IPS-NIHi11 (cell line): ENCODE measurements at regions not wholly inside any gene's neighbourhood (a gene's known extent, or its start where the extent isn't known, plus 50 kb on each side); places are given as distances from the start of the nearest gene placed in this dataset.

Source experiments
- DNase-seq: peaks from one replicate; pipeline ENCODE4 v3.0.0; 2012; ENCODE audit warnings: mixed read lengths, low spot score

GRCh38 chr19:5392486-5392885 is 51.9 kb upstream of the PTPRS start:
- DNase-seq, result no peak

GRCh38 chr19:5393088-5393487 is 52.5 kb upstream of the PTPRS start:
- no peak for DNase-seq

DNA sequence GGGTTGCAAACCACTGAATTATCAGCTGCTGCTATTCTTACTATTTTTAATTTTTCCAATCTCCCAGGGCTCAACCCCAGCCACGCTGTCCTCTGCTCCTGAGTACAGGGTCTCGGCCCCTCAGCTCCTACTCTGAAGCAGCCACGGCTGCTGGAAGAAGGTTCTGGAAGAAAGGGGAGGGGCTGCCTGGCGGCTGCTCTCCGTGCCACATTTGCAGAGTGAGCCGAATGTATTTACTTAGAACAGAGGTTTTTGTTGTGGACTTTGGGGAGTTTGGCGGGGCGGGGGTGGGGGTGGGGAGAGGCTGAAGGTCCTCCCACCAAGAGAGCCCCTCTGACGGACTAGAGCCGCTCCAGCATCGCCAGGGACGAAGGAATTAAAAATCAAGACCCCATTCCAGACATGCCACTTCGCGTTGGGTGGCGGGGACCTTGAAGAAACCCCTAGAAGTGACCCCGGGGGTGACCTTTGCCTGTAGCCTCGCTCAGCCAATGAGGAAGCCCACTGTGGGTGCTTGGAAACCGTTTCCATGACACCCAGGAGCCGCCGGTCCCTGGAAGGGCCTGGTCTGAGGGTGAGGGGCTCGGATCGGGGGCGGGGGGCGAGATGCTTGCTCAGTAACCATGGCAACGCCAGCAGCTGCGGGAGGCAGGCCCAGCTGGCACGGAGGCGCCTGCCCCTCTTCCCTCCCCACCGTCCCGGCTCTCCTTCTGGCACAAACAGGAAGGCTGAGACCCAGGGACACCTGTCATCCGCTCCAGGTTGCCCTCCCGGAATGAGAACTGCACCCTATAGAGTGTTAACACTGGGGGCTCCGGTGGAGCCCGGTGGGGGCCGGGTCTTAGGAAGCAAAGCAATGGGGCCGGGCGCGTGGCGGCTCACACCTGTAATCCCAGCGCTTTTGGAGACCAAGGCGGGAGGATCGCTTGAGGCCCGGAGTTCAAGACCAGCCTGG is 54.2 kb upstream of the PTPRS start:
- peak; percentile 66 for DNase-seq

- DNase-seq, result no peak
Observed at GRCh38 chr19:5395556-5395955, 54.9 kb upstream of the PTPRS start.

DNA sequence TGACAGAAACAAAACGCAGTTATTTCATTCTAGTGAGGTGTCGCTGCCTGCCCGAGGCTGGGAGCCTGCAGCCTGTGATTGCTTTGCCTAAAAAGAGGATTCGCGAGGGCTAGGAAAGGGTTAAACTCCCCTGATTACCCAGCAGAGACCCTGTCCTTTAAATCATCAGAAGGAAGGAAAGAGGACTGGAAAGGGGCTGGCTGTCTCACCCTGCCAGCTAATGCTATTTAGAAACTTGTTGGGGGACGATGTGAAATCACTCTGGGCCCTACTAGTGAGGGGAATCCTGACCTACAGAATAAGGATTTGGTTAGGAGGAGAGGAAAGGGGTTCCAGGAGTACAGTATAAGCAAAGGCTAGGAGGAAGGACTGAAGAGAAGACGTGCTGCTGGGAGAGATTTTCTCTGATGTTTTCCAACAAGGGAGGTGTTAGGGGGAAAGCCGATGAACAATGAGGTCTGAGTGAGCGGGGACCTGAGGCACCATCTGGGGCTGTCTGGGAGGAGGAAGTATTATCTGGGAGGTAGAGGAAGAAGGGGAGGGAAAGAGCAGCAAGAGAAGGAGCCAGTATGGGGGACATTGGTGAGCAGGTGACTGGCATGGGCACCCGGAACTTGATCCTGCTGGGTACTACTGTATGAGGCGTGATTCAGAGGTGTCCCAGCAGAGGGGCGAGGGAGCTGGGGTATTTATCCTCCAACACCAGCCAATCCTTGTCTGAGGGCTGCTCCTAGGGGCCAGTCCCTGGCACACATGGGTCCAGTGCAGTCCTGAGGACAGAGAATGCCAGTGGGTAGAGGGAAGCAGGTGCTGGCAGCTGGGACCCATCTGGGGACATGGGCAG is 55.7 kb upstream of the PTPRS start:
- DNase-seq, result no peak

DNA sequence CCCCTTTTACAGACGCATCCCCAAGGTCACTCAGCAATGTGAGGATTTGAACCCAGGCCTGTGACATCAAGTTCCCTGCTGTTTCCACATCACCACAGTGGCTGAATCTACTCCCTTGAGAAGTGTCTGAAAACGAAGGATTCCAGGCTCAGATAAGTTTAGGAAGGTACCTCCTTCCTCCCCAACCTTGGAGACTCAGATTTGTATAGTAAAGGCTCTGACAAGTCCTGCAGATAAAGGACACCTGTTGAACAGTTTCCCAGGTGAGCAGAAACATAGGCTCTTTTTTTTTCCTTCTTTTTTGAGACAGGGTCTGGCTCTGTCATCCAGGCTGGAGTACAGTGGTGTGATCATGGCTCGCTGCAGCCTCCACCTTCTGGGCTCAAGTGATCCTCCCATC is 56.4 kb upstream of the PTPRS start:
- no peak for DNase-seq

DNA sequence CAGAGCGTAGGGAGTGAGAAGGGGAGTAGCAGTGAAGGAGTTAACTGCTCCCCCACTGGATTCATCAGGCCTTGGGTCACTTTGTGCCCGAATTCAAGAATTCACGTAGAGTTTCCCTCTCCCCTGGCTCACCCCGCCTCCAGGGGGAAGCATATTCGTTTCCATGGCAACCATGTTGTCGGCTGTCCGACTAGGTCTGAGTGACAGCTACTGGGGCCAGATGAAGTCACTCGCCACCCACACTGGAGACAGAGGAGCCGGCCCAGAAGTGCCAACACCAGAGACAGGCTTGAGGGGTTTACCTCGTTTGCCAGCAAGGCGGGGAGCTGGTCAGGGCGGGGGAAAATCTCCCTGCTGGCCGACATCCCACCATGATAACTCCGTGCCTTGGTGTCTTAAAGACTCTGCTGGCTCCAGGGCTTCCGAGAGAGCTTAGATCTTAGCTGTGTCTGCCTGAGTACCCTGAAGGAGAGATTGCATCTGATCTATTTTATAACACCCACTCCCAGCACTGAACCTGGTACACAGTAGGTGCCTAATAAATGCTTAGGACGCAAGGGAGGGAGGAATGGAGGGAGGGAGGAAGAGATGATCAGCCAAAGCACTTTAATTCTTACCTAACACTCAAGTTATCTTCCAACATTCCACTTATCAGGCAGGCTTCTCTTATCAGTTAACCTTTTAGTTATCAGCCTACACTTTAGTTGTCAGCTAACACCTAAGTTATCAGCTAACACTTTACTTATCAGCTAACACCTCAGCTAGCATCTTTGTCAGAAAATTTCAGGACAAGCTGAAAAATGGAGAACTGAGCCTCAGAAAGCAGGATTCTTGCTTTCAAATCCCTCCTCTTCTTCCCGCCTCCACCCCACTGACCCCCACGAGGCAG is 57.2 kb upstream of the ZNRF4 start:
- DNase-seq, result peak; percentile 89

- no peak for DNase-seq
Observed at GRCh38 chr19:5398693-5399057, 56.5 kb upstream of the ZNRF4 start.

- peak; percentile 94 for DNase-seq
Observed at GRCh38 chr19:5403968-5404640, 51.1 kb upstream of the ZNRF4 start.
